ENCODE measurements at regions not wholly inside any gene's neighbourhood (a gene's known extent, or its start where the extent isn't known, plus 50 kb on each side); places are given as distances from the start of the nearest gene placed in this dataset.

DNA sequence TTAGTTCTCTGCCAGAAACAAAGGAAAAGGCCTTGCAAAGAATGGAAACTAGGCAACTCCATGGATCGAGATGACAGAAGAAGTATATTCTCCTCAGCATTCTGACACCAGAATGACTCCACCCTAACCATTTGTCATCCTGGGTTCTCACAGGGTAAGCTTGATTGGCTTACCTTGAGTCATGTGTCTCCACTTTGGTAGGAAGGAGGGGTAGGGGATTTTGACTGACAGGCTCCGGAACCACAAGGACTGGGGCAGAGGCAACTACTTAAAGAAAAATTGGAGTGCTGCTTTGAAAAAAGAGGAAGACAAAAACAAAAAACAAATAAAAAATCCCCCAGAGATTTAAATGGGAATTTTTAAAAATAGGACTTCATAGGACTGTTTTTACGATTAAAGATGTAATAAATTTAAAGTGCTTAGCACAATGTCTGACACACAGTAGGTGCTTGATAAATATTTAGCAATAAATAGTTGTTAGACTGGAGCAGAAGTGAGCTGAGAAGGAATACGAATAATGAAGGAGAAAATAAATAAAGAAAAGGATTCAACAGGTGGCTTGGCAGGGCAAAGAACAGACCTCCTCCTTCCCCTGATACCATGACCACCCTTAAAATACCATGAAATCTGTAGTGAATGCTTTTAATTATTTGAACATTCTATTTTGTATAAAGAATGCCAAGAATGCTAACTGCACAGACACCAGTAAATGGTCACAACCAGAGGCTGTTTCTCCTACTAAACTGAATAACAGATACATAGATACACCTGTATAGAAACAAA lies 230.2 kb downstream of the CDCA7 start:
- no peak for TF ChIP-seq CTCF (IDR thresholded peaks at IDR 0.05)
- no peak for TF ChIP-seq POLR2A (IDR thresholded peaks at IDR 0.05)
